Panc1 (cell line): ENCODE measurements at regions not wholly inside any gene's neighbourhood (a gene's known extent, or its start where the extent isn't known, plus 50 kb on each side); places are given as distances from the start of the nearest gene placed in this dataset.
A peak's percentile ranks its signal among the peaks of the same experiment; 100 is the strongest.

Source experiments
- ATAC-seq: fragments of 200-7000 bp; cut with Tn5 transposase; 2 replicates; pipeline ENCODE4 v1.9.1; 2020; ENCODE audit warnings: mild to moderate bottlenecking, moderate library complexity
- BruUV-seq: library from RNA; stranded (reverse); fragments of 400-500 nt; replicated peaks from 2 replicates; lab custom pipeline; 2021; lab: Mats Ljungman, UMichigan
- CTCF ChIA-PET: fragments of 300-600 bp; sonication (Branson Sonifier 250); formaldehyde crosslinking; loops from one replicate; lab custom pipeline; 2022; ENCODE audit warnings: antibody characterized with exemption; lab: Charles Lee
- POLR2A ChIA-PET: fragments of 300-600 bp; sonication (Branson Sonifier 250); formaldehyde crosslinking; loops from one replicate; lab custom pipeline; 2022; ENCODE audit warnings: antibody characterized with exemption; lab: Charles Lee
- DNase-seq: peaks from one replicate; pipeline ENCODE4 v3.0.0-alpha.2; 2010; ENCODE audit warnings: low read depth, low spot score
- H3K27ac ChIP-seq: 2 replicates; pipeline ENCODE4 v1.5.1; 2011; ENCODE audit warnings: mild to moderate bottlenecking, low read length, inconsistent platforms
- H3K27me3 ChIP-seq: fragments of 200-500 bp; sonication (Bioruptor generic); 2 replicates; pipeline ENCODE4 v1.6.0; 2014; ENCODE audit warnings: low read length, inconsistent platforms; ENCODE audit not compliant: control insufficient read depth, insufficient read depth
- H3K36me3 ChIP-seq: fragments of 200-500 bp; sonication (Bioruptor generic); 2 replicates; pipeline ENCODE4 v1.5.1; 2014; ENCODE audit warnings: inconsistent platforms, mild to moderate bottlenecking, low read length, moderate library complexity; ENCODE audit not compliant: control insufficient read depth, insufficient read depth
- H3K4me1 ChIP-seq: 2 replicates; pipeline ENCODE4 v1.5.1; 2011; ENCODE audit warnings: inconsistent platforms, mild to moderate bottlenecking, low read length, moderate library complexity; ENCODE audit not compliant: control insufficient read depth, insufficient read depth
- H3K4me3 ChIP-seq, 2 experiments: 2 replicates each; pipeline ENCODE4 v1.5.1; 2011 to 2012; ENCODE audit warnings: low read depth in 2 of 2, low read length in 2 of 2, mild to moderate bottlenecking in 2 of 2, inconsistent platforms in 1 of 2, moderate library complexity in 1 of 2
- H3K9me3 ChIP-seq: fragments of 200-500 bp; sonication (Bioruptor generic); 2 replicates; pipeline ENCODE4 v1.5.1; 2014; ENCODE audit warnings: low read depth, mild to moderate bottlenecking, inconsistent platforms, low read length, moderate library complexity; ENCODE audit not compliant: control insufficient read depth, insufficient read depth
- CTCF ChIP-seq: fragments of 450-650 bp; IDR thresholded peaks from 2 replicates; pipeline ENCODE4 v1.5.1; 2017; ENCODE audit warnings: mild to moderate bottlenecking
- POLR2AphosphoS5 ChIP-seq: IDR thresholded peaks from 2 replicates; pipeline ENCODE4 v1.6.1; 2012; ENCODE audit warnings: mild to moderate bottlenecking, low read depth, low read length, moderate library complexity
- REST ChIP-seq, 2 experiments: IDR thresholded peaks; 2 replicates each; pipeline ENCODE4 v1.6.1; 2011 to 2012; ENCODE audit warnings: low read depth in 2 of 2, control low read depth in 1 of 2, low read length in 1 of 2, mild to moderate bottlenecking in 1 of 2, moderate library complexity in 1 of 2; ENCODE audit not compliant: insufficient read depth in 1 of 2
- SIN3A ChIP-seq: IDR thresholded peaks from 2 replicates; pipeline ENCODE4 v1.6.1; 2012; ENCODE audit warnings: low read depth, mild to moderate bottlenecking, low read length, moderate library complexity, borderline replicate concordance; ENCODE audit not compliant: insufficient read depth
- TCF7L2 ChIP-seq: IDR thresholded peaks from 2 replicates; pipeline ENCODE4 v1.6.1; 2011; ENCODE audit warnings: mild to moderate bottlenecking, low read depth, low read length, inconsistent platforms
- in situ Hi-C: cut with HindIII; loops from 2 replicates; pipeline ENCODE4 v1.10.0; 2016; ENCODE audit warnings: low sequenced_read_pairs, low pct_unique_long_range_greater_than_20kb
- intact Hi-C: fragments of 100-400 bp; cut with micrococcal nuclease; formaldehyde crosslinking; loops from one replicate; pipeline ENCODE4 v1.10.0; 2022; ENCODE audit not compliant: unreplicated experiment

- peak overlapping the region in 1 of 2 experiments; percentile 48; a peak in 1 of 4 replicates for H3K4me3 ChIP-seq
- no peak for TF ChIP-seq CTCF
- TF ChIP-seq SIN3A, result no peak
- TF ChIP-seq REST (IDR thresholded peaks at IDR 0.05; ENCODE audit: insufficient read depth in 1 of 2, low read depth in 2 of 2, low read length in 1 of 2), result no peak
- no peak for TF ChIP-seq TCF7L2
- no peak for TF ChIP-seq POLR2AphosphoS5
- ChIA-PET CTCF (no interaction called here), POLR2A (no interaction called here)
- H3K27ac ChIP-seq, result peak overlapping the region; percentile 76
- BruUV-seq, result no TSS peak
- intact Hi-C loops (no loop called here), in situ Hi-C loops (no loop called here)
- H3K36me3 ChIP-seq, result no peaks in the 10 kb centered on the region
- DNase-seq, result no peak
- H3K9me3 ChIP-seq, result 0 out of 2 replicates have a peak, but pooled peaks cover 4% of the 10 kb centered on the region
- ATAC-seq, result no peak
- H3K4me1 ChIP-seq, result peaks cover 29% of the 10 kb centered on the region
- H3K27me3 ChIP-seq, result no peaks in the 10 kb centered on the region
Measured at GRCh38 chr9:129351058-129351641, 173.1 kb upstream of the IER5L start.

- intact Hi-C loops, result no loop called here
- peaks cover 29% of the 10 kb centered on the region for H3K4me1 ChIP-seq
- ChIA-PET POLR2A (no interaction called here), CTCF (interaction anchor here (0.6 kb wide), 1 partner anchor 34 kb away, joined by 3 read pairs; no protein-coding TSS in a partner anchor)
- H3K9me3 ChIP-seq, result 0 out of 2 replicates have a peak, but pooled peaks cover 2% of the 10 kb centered on the region
- ATAC-seq (no peak), DNase-seq (no peak)
- H3K4me3 ChIP-seq, result no peak overlapping the region
- BruUV-seq, result no TSS peak
- peak overlapping the region; percentile 76 for H3K27ac ChIP-seq
- H3K36me3 ChIP-seq, result no peaks in the 10 kb centered on the region
- no peaks in the 10 kb centered on the region for H3K27me3 ChIP-seq
- in situ Hi-C loops, result no loop called here
- TF ChIP-seq REST (IDR thresholded peaks at IDR 0.05; ENCODE audit: insufficient read depth in 1 of 2, low read depth in 2 of 2, low read length in 1 of 2) (no peak), POLR2AphosphoS5 (no peak), SIN3A (no peak), TCF7L2 (no peak), CTCF (no peak)
Measured at GRCh38 chr9:129350143-129350935, 172.3 kb upstream of the IER5L start.
